HCT116 (cell line): ENCODE measurements at regions not wholly inside any gene's neighbourhood (a gene's known extent, or its start where the extent isn't known, plus 50 kb on each side); places are given as distances from the start of the nearest gene placed in this dataset.

Experiments used
- ATAC-seq: fragments of 200-7000 bp; cut with Tn5 transposase; 2 replicates; pipeline ENCODE4 v1.9.1; 2020; ENCODE audit warnings: mild to moderate bottlenecking, moderate library complexity
- BruUV-seq: library from RNA; stranded (reverse); fragments of 400-500 nt; replicated peaks from 2 replicates; lab custom pipeline; 2021; lab: Mats Ljungman, UMichigan
- CTCF ChIA-PET: fragments of 300-600 bp; sonication (Branson Sonifier 250); formaldehyde crosslinking; loops from one replicate; lab custom pipeline; 2021; ENCODE audit warnings: antibody characterized with exemption; lab: Charles Lee
- POLR2A ChIA-PET: fragments of 300-600, 350-600 bp; sonication (Branson Sonifier 250); formaldehyde crosslinking; loops from one replicate; lab custom pipeline; 2021; ENCODE audit warnings: antibody characterized with exemption; lab: Charles Lee
- RAD21 ChIA-PET, 2 experiments: fragments of 300-600 bp; sonication (Branson Sonifier 250); formaldehyde crosslinking; loops; one replicate each; lab custom pipeline; 2023; ENCODE audit warnings: low total read pairs in 2 of 2; ENCODE audit not compliant: uncharacterized antibody in 2 of 2, unreplicated experiment in 2 of 2, low non-redundant PET in 1 of 2; lab: Charles Lee
- DNase-seq: peaks from one replicate; pipeline ENCODE4 v3.0.0-alpha.2; 2010; ENCODE audit warnings: low read depth, low spot score
- H2AFZ ChIP-seq: fragments of 200-600 bp; shearing (Covaris generic), sonication (generic); 2 replicates; pipeline ENCODE4 v1.6.1; 2017; ENCODE audit warnings: low read depth, mixed run types, mixed read lengths, antibody characterized with exemption, low read length; ENCODE audit not compliant: poor library complexity, severe bottlenecking
- H3K27ac ChIP-seq: 2 replicates; pipeline ENCODE4 v1.5.1; 2012; ENCODE audit warnings: low read depth, low read length
- H3K27me3 ChIP-seq: fragments of 200-600 bp; sonication (generic); 2 replicates; pipeline ENCODE4 v1.6.1; 2016; ENCODE audit warnings: mixed run types, low read length, mixed read lengths; ENCODE audit not compliant: insufficient read depth
- H3K36me3 ChIP-seq, 2 experiments: fragments of 200-500 bp in 1 of 2; fragments of 200-600 bp in 1 of 2; sonication (Bioruptor generic) in 1 of 2; sonication (generic) in 1 of 2; 2 replicates each; pipeline versions ENCODE4 v1.5.1 to v1.6.1; 2014 to 2016; ENCODE audit warnings: low read length in 2 of 2, inconsistent platforms in 1 of 2, mixed read lengths in 1 of 2, mixed run types in 1 of 2; ENCODE audit not compliant: insufficient read depth in 2 of 2, control insufficient read depth in 1 of 2
- H3K4me1 ChIP-seq, 2 experiments: fragments of 200-600 bp in 1 of 2; sonication (generic) in 1 of 2; 2 replicates each; pipeline versions ENCODE4 v1.5.1 to v1.6.1; 2012 to 2017; ENCODE audit warnings: low read length in 2 of 2, inconsistent platforms in 1 of 2, mild to moderate bottlenecking in 1 of 2, mixed read lengths in 1 of 2, mixed run types in 1 of 2, moderate library complexity in 1 of 2; ENCODE audit not compliant: insufficient read depth in 2 of 2, control insufficient read depth in 1 of 2
- H3K4me2 ChIP-seq: fragments of 200-600 bp; sonication (generic); 2 replicates; pipeline ENCODE4 v1.6.1; 2017; ENCODE audit warnings: mixed run types, low read length, mixed read lengths
- H3K4me3 ChIP-seq, 2 experiments: fragments of 200-600 bp in 1 of 2; sonication (generic) in 1 of 2; replicated peaks in 1 of 2; 2 replicates each; pipeline ENCODE4 v1.5.1; 2011 to 2016; ENCODE audit warnings: low read length in 2 of 2, control low read depth in 1 of 2, low read depth in 1 of 2, mild to moderate bottlenecking in 1 of 2, mixed read lengths in 1 of 2, mixed run types in 1 of 2
- H3K79me2 ChIP-seq: fragments of 200-600 bp; sonication (generic); 2 replicates; pipeline ENCODE4 v1.6.1; 2017; ENCODE audit warnings: mild to moderate bottlenecking, mixed run types, low read length, moderate library complexity, mixed read lengths; ENCODE audit not compliant: insufficient read depth
- H3K9ac ChIP-seq: fragments of 200-600 bp; sonication (generic); 2 replicates; pipeline ENCODE4 v1.6.1; 2016; ENCODE audit warnings: low read length, mixed read lengths
- H3K9me2 ChIP-seq: fragments of 200-600 bp; sonication (generic), shearing (Covaris generic); 2 replicates; pipeline ENCODE4 v1.6.1; 2017; ENCODE audit warnings: mixed run types, mild to moderate bottlenecking, moderate library complexity; ENCODE audit not compliant: insufficient read depth
- H3K9me3 ChIP-seq, 2 experiments: fragments of 200-500 bp in 1 of 2; fragments of 200-600 bp in 1 of 2; sonication (Bioruptor generic) in 1 of 2; sonication (generic) in 1 of 2; 2 replicates each; pipeline ENCODE4 v1.6.1; 2014 to 2017; ENCODE audit warnings: low read length in 2 of 2, mixed read lengths in 2 of 2, inconsistent platforms in 1 of 2, low read depth in 1 of 2, mild to moderate bottlenecking in 1 of 2, mixed run types in 1 of 2, moderate library complexity in 1 of 2; ENCODE audit not compliant: control insufficient read depth in 1 of 2, insufficient read depth in 1 of 2
- H4K20me1 ChIP-seq: fragments of 200-600 bp; sonication (generic), shearing (Covaris generic); 2 replicates; pipeline ENCODE4 v1.6.1; 2017; ENCODE audit warnings: mixed run types, mild to moderate bottlenecking, moderate library complexity; ENCODE audit not compliant: insufficient read depth
- ATF3 ChIP-seq: IDR thresholded peaks from 2 replicates; pipeline ENCODE4 v1.6.1; 2012
- CBX3 ChIP-seq: IDR thresholded peaks from 2 replicates; pipeline ENCODE4 v1.6.1; 2012; ENCODE audit warnings: low read depth
- CTCF ChIP-seq, 3 experiments: fragments of 200-600 bp in 1 of 3; sonication (generic) in 1 of 3; IDR thresholded peaks in 2 of 3; conservative IDR thresholded peaks in 1 of 3; 2 replicates each; pipeline ENCODE4 v1.5.1; 2012 to 2017; ENCODE audit warnings: low read depth in 2 of 3, low read length in 2 of 3, antibody characterized with exemption in 1 of 3, borderline replicate concordance in 1 of 3, control low read depth in 1 of 3, mild to moderate bottlenecking in 1 of 3, mixed read lengths in 1 of 3, mixed run types in 1 of 3, moderate library complexity in 1 of 3; ENCODE audit not compliant: insufficient read depth in 1 of 3
- EZH2phosphoT487 ChIP-seq: fragments of 200-600 bp; IDR thresholded peaks from 2 replicates; pipeline ENCODE4 v1.6.1; 2018; ENCODE audit warnings: antibody characterized with exemption, borderline replicate concordance
- MAX ChIP-seq: IDR thresholded peaks from 2 replicates; pipeline ENCODE4 v1.6.1; 2012
- POLR2AphosphoS5 ChIP-seq: IDR thresholded peaks from 2 replicates; pipeline ENCODE4 v1.6.1; 2011; ENCODE audit warnings: mild to moderate bottlenecking, low read depth, low read length, moderate library complexity
- RAD21 ChIP-seq: IDR thresholded peaks from 2 replicates; pipeline ENCODE4 v1.6.1; 2012; ENCODE audit warnings: low read depth, mild to moderate bottlenecking
- SIN3A ChIP-seq: IDR thresholded peaks from 2 replicates; pipeline ENCODE4 v1.6.1; 2012; ENCODE audit warnings: low read depth
- SP1 ChIP-seq: IDR thresholded peaks from 2 replicates; pipeline ENCODE4 v1.6.1; 2012; ENCODE audit warnings: low read depth
- SRF ChIP-seq: IDR thresholded peaks from 2 replicates; pipeline ENCODE4 v1.6.1; 2012; ENCODE audit warnings: low read depth
- TCF7L2 ChIP-seq: IDR thresholded peaks from 2 replicates; pipeline ENCODE4 v1.7.0; 2011; ENCODE audit warnings: borderline replicate concordance, inconsistent platforms; ENCODE audit not compliant: insufficient read depth, insufficient read length; ENCODE audit errors: extremely low read depth
- YY1 ChIP-seq: IDR thresholded peaks from 2 replicates; pipeline ENCODE4 v1.6.1; 2011; ENCODE audit warnings: low read length, low read depth, moderate library complexity, mild to moderate bottlenecking; ENCODE audit not compliant: insufficient replicate concordance; ENCODE audit errors: extremely low read depth
- ZFX ChIP-seq: fragments of 450-650 bp; IDR thresholded peaks from 2 replicates; pipeline ENCODE4 v1.6.1; 2017
- ZNF274 ChIP-seq: fragments of 200-500 bp; sonication (Bioruptor generic); IDR thresholded peaks from 2 replicates; pipeline ENCODE4 v1.6.1; 2014; ENCODE audit warnings: mild to moderate bottlenecking, low read depth, low read length, inconsistent platforms
- intact Hi-C: fragments of 100-400 bp; cut with micrococcal nuclease; formaldehyde crosslinking; loops from 2 replicates; pipeline ENCODE4 v1.10.0; 2022

GRCh38 chr15:62257996-62258521, 93.0 kb upstream of the C2CD4B start:
- CTCF ChIA-PET: no interaction called here
- no peaks in the 10 kb centered on the region for H3K79me2 ChIP-seq
- no peak overlapping the region for H3K27ac ChIP-seq
- H3K9ac ChIP-seq: no peak overlapping the region
- BruUV-seq: no TSS peak
- no peak overlapping the region for H3K4me2 ChIP-seq
- POLR2A ChIA-PET: no interaction called here
- RAD21 ChIA-PET: no interaction called here
- intact Hi-C loops: no loop called here
- H3K9me2 ChIP-seq: no peaks in the 10 kb centered on the region
- TF ChIP-seq ZFX (no peak), SP1 (no peak), YY1 (no peak), TCF7L2 (no peak), POLR2AphosphoS5 (no peak), ATF3 (no peak), RAD21 (no peak), ZNF274 (no peak), MAX (no peak), CTCF (IDR thresholded peaks at IDR 0.05 in 2 of 3, conservative IDR thresholded peaks at IDR 0.05 in 1 of 3; ENCODE audit: borderline replicate concordance in 1 of 3, insufficient read depth in 1 of 3, low read depth in 2 of 3, low read length in 2 of 3) (no peak), SRF (no peak), EZH2phosphoT487 (no peak), SIN3A (no peak), CBX3 (no peak)
- H3K36me3 ChIP-seq: no peaks in the 10 kb centered on the region
- H2AFZ ChIP-seq: no peak overlapping the region
- DNase-seq (no peak), ATAC-seq (no peak)
- H3K27me3 ChIP-seq: peaks cover 6% of the 10 kb centered on the region; the same call in 1 of the 2 replicates
- no peak overlapping the region for H3K4me3 ChIP-seq
- peaks cover 18% of the 10 kb centered on the region in 2 experiments; a peak in 2 of 4 replicates for H3K9me3 ChIP-seq
- H4K20me1 ChIP-seq: no peaks in the 10 kb centered on the region
- H3K4me1 ChIP-seq: no peaks in the 10 kb centered on the region
